ENCODE measurements at regions not wholly inside any gene's neighbourhood (a gene's known extent, or its start where the extent isn't known, plus 50 kb on each side); places are given as distances from the start of the nearest gene placed in this dataset.
A peak's percentile ranks its signal among the peaks of the same experiment; 100 is the strongest.

DNA sequence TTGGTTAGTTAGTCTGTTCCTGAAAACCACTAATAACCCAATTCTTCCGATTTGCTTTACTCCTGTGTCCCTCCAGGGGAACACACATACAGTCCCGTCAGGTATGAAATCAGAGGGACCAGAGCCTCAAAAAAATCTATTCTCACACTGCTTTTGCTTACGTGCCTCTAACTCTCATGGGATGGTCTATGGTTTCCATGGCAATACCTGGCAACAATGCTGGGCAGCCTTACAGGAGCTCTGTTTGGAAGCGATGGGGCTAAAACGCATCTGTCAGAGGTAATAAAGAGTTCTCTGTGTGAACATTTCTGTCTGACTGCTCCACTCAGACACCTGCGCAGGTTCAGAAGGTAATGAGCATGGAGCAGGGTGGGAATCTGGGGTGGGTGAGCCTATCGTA, 376.2 kb downstream of the GXYLT1 start:
- no peak for DNase-seq (ENCODE audit: low spot score)

DNA sequence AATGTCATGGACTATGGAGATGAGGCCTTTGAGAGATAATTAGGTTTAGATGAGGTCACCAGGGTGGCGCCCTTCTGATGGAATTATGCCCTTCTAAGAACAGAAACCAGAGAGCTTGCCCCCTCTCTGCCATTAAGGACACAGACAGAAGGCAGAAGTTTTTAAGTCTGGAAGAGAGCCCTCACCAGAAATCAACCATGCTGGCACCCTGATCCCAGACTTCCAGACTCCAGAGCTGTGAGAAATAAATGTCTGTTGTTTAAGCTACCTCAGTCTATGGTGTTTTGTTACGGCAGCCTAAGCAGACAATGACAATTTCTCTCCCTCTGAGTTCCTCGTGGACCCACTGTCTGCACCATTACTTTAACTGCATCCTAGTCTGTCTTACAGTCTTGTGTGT, 382.0 kb downstream of the GXYLT1 start:
- DNase-seq (ENCODE audit: low spot score): no peak

DNA sequence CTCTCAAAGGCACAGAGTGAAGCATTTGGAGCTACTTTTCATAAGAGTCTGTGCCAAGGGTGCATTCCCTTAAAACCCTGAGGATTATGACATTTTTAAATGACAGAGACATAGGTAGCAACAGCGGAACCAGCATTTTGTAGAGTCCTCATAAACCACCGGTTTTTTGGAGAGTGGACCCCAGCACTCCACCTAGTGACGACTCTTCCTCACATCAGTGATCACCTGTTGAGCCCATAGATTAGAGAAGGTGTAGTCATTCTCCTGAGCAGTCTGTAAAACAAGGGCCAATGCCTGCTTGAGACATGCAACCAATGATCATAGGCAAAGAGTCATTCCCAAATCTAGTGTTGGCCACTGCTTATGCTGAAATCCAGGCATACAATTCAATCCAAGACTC, 399.1 kb downstream of the GXYLT1 start:
- no peak for DNase-seq (ENCODE audit: low spot score)

DNA sequence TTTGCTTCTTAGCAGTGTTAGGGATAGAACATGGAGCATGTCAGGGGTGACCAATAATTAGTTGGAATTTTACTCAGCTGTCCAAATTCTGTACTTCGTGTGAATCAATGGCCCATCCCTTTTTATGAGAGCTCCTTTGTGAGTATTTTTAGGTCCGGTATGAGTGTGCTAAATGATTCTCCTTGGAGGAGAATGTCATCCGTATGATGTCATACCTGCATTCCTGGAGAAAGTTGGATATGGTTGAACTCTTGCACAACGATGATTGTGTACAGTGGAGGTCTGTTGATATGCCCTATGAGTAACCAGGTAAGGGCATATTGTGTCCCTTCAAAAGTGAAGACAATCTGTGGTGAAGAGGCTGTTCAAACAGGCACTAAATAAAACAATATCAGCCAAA, 400.8 kb downstream of the GXYLT1 start:
- peak; percentile 1 for DNase-seq (ENCODE audit: low spot score)

DNA sequence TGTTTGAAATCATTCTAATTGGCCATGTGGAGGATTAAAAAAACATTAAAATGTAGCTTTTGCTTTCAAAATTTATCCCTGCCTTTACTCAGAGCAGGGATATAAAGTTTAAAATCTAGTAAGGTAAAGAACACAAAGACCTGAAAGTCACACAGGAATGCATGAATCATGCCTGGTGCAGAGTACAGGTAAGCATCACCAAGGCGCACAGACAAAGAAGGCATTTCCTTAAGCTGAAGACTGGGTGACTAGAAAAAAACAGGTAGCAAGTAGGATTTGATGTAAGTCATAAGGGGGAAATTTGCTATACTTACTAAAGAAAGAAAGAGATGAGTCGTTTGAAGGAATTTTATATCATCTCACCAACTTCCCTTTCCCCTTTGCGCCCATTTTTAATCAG, 405.6 kb downstream of the GXYLT1 start:
- no peak for DNase-seq (ENCODE audit: low spot score)

DNA sequence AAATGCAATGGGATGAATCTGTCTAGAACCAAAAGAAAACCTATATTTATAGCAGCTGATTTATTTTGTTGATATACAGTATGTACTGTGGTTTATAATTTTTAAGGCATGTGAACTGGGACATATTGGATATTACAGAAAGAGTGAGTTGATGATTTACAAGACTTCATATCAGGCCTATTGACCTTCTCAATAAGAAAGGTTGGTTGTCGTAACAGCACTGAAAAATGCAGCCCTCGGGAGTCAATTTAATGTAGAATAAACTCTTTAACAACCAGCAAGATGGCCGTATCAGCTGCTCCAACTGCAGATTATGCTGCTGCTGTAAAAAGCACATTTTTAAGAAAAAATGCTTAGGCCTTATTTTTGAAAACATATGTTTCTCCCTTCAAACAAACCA, 407.3 kb downstream of the GXYLT1 start:
- DNase-seq (ENCODE audit: low spot score): no peak

DNA sequence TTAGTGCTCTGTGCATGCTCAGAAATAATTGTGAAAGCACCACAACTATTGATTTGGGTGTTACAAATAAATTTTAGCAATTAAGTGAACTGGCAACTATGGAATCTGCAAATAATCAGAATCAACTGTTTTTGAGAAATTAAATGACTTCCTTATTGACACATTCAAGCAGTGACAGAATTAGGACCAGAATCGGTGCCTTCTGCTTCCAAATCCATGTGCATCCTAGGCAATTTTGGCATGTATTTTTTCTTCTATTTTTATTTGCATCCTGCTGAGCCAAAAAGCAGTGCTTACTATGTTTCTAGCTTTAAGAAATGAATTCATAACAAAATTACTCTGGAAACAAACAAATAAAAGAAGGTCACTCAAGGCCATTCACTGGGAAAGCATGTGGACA, 408.2 kb downstream of the GXYLT1 start:
- no peak for DNase-seq (ENCODE audit: low spot score)

DNA sequence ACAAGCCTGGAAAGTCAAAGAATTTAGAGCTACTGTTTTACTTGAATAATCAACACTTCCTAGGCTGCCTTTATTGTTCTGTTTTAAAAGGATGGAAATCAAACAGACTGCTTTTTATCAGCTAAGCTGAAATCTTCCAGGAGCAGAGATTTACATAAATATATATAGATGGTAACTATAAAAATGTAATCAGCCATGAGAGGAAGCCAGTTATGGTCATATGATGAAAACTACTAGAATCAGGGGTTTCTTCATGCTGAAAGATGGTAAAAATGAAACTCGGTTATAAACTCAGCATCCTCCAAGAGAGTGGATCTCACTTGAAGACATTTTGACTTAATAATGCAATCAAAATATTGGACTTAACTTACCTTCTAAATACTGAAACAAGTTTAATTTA, 413.0 kb downstream of the GXYLT1 start:
- no peak for DNase-seq (ENCODE audit: low spot score)

DNA sequence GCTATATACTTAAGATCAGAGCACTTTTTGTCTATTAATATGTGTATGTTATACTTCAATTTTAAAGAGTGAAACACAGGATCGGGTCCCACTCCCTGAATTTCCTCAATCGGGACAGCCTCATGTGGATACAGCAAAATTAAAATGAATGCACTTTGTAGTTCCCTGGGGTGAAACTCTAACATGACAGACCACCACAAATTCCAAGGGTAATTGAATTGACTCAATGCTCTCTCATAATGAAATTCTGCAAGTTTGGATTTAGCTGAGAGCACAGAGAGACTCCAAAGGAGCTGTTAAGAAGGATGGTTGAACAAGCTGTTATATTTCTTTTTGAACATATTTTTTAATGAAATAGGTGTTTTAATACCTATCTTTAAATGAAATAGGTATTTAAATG, 413.6 kb downstream of the GXYLT1 start:
- no peak for DNase-seq (ENCODE audit: low spot score)

DNA sequence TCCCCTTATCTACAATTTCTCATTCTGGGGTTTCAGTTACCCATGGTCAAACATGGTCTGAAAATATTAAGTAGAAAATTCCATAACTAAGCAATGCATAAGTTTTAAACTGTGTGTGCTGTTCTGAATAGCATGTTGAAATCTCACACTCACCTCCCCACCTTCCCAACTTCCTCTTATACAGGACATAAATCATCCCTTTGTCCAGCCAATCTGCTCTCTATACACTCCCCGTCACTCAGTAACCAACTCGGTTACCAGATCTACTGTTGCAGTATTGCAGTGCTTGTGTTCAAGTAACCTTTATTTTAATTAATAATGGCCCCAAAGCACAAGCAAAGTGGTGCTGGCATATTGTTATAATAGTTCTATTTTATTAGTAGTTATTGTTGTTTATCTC, 420.5 kb downstream of the GXYLT1 start:
- DNase-seq (ENCODE audit: low spot score): no peak

DNA sequence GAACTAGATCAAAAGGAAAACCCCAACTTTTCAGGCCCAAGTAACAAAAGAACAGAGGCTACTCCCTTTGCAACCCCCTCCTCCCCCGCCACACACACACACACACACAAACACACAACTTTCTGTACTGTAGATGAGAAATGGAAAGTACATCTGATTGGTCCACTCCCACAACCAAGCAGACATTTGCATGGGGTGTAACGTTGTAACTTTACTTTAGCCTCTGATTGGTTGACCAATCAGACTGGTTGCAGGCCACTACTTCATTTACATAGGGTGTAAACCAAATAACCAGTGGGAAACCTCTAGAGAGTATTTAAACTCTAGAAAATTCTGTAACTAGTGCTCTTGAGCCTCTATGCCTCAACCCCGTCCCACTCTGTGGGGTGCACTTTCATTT, 425.5 kb downstream of the GXYLT1 start:
- no peak for DNase-seq (ENCODE audit: low spot score)

DNA sequence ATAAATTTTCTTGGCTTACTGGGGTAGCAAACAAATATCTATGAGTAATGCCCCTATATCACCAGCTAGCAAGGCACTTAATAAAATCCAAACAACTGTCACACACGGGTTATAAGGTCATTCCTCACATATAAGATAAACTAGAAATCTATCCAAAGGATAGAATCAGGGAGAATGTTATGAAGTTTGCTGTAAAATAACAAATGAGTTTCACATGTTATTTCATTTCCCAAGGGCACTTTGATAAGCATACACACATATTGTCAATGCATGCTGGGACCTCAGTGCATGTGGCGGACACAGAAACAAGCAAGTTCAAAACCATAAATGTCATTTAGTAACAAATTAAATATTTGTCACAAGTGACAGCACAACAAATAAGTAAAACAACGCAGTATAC, 429.4 kb downstream of the GXYLT1 start:
- no peak for DNase-seq (ENCODE audit: low spot score)

DNA sequence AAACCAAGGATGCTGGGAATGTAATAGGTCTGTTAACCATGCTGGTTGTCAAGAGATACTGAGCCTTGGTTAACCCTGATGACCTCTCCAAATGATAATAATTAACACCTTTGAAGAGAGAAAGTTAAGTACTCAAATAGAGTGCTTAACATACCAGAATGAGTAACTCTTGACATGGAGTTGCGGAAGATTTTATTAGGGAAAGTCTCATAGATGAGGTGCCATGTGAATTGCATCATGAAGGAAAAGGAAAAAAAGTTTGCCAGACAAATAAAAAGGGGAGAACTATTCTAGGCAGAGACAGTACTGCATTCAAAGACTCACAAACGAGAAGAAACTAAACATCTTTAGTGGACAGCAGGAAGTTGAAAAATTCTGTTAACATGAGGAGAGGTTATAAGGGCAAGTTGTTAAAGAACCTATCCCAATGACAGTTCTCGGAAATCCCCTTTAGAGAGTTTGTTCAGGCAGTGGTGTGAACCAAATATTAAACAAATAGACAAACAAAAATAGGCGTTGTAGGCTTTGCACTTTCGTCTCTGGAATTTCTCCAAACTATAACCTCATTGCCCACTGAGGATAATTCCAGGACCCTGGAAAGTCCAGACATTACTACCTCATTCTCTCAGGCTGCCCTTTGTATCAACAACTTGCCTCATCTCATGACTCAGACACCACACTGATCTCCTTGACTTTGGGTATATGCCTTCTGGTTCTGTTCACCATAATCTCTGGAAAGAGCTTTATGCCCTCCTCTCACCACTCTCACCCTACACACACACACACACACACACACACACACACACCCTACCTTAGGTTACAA, 435.0 kb downstream of the GXYLT1 start:
- DNase-seq (ENCODE audit: low spot score): peak; percentile 35

DNA sequence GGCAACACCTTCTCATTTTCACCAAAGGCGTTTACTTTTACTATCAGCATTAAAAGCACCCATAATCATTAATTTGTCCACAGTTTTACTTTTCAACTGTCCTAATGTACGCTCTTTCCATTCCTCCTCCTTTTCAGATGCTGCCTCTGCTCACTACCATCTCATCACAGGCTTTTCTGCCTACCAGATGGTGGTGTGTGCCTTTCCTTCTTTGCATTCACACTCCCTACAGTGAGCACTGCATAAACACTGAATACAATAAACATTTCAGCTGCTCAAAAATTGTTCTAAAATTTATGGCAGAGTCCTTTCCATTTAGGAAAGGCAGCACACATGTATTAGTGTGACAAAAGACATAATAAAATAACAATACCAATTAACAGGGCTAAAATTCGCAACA, 435.7 kb downstream of the GXYLT1 start:
- no peak for DNase-seq (ENCODE audit: low spot score)

DNA sequence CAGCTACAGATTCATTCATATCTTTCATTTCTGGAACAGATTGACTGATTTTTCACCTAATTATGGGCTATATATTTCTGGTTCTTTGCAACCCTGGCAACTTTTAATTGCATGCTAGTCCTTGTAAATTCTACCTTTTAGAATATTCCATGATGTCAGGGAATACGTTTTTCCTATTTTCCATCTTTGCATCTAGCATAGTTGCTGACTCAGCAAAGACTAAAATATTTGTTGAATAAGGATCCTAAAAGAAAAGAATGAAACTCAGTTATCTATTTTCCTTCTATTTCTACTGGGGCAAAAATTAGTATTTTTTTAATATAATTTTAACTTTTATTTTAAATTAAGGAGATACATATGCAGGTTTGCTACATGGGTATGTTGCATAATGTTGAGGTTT, 438.3 kb downstream of the GXYLT1 start:
- no peak for DNase-seq (ENCODE audit: low spot score)

DNA sequence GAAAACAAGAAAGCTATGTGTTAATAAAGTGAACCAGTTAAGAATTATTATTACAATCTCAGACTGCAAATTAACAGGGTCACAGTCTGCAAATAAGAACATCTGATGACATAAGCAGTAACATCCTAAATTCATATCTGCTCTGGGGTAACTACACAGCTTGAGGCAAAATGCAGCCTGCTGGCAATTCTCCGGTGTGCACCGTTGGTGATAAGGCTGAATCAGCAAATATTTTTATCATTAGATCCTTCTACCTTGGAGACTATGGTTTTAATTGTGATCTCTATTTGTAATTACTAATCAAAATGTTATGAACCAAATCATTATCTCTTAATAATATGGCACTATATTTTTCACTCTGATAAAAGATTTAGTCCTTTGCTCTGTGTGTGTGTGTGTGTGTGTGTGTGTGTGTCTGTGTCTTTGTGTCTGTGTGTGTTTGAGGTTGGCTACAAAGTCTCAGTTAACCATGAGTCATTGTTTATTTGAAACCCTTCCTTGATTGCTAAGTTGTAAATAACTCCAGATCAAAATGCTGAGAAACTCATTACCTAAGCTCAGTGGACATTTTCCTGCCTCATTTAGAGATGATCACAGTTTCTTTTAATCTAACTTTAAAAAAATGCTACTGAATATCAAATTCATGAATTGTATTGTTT, 442.6 kb downstream of the GXYLT1 start:
- DNase-seq (ENCODE audit: low spot score): no peak

DNA sequence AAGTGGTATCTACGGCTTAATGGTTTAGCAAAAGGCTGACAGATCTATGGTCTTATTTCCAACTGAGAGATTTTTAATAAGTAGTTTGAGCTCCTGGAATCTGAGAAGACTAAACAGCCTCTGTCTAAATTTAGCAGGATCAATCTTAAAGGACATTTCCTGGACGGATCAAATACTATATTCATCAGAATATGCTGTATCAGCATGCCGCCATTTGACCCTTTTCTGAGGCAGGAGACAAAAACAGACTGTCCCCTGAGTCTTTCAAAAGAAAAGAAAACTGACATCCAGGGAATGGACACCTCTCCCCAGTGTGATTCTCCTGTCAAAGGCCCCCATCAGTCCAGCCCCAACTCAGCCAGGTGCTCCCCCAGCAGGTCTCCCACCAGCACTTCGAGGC, 443.7 kb downstream of the GXYLT1 start:
- DNase-seq (ENCODE audit: low spot score): no peak

DNA sequence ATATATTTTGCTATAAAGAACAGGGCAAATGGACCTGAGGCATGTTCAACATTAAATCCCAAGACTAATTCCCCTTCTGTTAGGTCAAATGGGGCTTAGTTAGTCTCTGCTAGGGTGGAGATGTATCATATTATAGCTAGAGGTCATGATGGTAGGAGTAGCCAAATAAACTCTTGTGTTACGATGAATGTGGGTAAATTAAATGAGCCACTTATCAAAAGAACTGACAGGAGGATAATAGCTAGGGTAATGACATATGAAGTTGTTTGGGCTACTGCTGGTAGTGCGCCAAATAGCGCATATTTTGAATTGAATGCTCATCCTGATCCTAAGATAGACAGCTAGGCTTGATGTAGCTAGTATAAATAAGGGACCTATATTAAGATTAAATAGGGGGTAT, 445.0 kb downstream of the GXYLT1 start:
- no peak for DNase-seq (ENCODE audit: low spot score)

DNA sequence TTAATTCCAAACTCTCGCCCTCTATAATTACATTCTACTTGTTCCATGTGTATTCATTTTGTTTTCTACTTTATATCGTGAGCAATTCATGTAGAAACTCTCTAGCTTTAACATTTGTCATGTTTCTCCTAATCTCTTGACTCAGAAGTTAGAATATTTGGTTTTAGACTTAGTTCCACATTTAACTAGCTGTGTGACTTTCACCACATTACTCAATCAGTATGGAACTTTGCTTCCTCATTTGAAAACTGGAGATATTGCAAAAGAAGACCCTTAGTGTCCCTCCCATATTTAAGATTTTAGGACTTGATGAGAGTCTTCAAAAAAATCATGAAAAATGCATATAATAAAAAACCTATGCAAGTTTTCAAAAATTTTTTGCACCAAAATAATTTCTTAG, 447.5 kb downstream of the GXYLT1 start:
- no peak for DNase-seq (ENCODE audit: low spot score)

DNA sequence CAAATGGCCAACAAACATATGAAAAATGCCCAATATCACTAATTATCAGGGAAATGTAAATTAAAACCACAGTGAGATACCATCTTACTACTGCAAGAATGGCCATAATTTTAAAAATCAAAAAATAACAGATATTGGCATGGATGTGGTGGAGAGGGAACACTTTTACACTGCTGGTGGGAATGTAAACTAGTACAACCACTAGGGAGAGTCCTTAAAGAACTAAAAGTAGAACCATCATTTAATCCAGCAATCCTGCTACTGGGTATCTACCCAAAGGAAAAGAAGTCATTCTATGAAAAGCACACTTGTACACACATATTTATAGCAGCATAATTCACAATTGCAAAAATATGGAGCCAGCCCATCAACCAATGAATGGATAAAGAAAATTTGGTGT, 459.7 kb downstream of the GXYLT1 start:
- peak; percentile 14 for DNase-seq (ENCODE audit: low spot score)

DNA sequence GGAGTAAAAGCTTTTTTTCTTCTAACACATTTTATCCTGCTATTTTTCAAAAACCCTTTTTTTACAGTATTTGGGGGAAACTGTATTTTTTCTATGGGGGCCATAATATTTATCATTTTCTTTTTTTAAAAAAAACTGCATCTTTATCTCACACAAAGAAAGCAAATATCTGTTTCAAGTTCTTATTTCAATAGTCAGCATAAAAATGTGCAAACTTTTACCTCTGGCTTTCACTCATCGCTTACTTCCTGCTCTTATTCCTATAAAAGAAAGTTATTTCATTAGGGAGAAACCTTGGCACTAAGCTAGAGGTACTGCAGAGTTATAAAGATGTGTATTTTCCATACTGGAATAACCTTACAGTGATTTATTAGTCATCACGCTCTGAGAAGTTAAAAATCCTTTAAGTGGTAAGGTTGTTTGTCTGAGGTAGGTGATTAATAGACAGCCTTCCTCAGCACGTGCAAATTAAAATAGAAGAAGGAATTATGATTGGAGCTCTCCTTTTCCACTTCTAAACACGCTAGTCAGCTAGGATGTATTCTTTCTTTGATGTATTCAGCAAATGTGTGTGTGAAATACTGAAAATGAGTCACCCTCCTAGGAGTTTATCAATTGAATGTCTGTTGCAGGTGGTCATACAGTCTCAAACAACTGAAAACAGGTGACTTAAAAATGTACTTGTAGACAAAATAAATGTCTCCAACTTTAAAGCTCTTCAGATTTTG, 461.0 kb downstream of the GXYLT1 start:
- DNase-seq (ENCODE audit: low spot score): peak; percentile 3

DNA sequence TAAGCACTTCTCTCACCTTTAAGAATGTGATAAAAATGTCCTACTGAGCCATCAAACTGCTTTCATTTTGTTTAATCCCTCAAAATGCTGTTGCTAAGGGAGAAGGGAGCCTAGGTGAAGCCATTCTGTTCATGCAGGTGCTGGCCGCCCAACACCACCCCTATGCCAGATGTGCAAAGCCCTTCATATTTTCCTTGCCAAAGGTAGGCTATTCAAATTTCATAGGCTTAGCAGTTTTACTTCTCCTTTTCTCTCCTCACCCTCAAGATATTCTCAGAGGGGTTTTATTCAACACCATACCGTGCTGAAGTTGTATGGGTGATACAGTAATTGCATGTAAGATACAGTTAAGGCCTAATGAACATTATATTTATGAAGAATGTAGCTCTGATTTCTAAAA, 461.7 kb downstream of the GXYLT1 start:
- DNase-seq (ENCODE audit: low spot score): no peak

DNA sequence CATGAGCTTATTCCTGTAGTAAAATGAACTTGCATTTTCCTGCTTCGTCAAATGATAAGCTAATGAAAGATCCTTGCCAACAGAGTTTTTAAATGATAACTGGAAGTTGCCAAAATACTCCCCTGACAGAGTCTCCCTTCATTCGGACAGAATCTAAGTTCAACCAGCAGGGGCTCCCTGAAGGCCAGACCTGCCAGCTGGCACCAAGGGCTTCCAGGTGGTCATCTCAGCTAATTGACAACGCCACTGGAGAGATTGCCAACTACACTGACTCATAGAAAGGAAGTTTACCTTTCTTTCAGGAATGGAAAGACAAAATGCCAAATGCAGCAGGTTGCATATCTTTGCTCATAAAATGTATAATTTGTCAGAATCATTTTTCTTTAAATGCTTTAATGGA, 462.8 kb downstream of the GXYLT1 start:
- no peak for DNase-seq (ENCODE audit: low spot score)

Measured in A172 (cell line).